A549 (cell line): ENCODE measurements at regions not wholly inside any gene's neighbourhood (a gene's known extent, or its start where the extent isn't known, plus 50 kb on each side); places are given as distances from the start of the nearest gene placed in this dataset.
A peak's percentile ranks its signal among the peaks of the same experiment; 100 is the strongest.

Source experiments
- ATAC-seq, 2 experiments: fragments of 200-7000 bp in 1 of 2; fragments of >200 bp in 1 of 2; cut with Nextera tagmentation in 1 of 2; cut with Tn5 transposase in 1 of 2; 3 replicates each; pipeline versions ENCODE4 v1.8.0 to v1.9.1; 2018 to 2020; ENCODE audit warnings: mild to moderate bottlenecking in 1 of 2, moderate library complexity in 1 of 2
- CTCF ChIA-PET: fragments of 300-600 bp; sonication (Branson Sonifier 250); formaldehyde crosslinking; extraction: SDS; loops from one replicate; lab custom pipeline; 2021; ENCODE audit warnings: antibody characterized with exemption, inconsistent platforms; lab: Yijun Ruan, JAX
- POLR2A ChIA-PET: fragments of 350-600 bp; formaldehyde crosslinking; extraction: SDS; loops from one replicate; lab custom pipeline; 2021; ENCODE audit warnings: antibody characterized with exemption, inconsistent platforms; lab: Yijun Ruan, JAX
- DNase-seq, 2 experiments: peaks; one replicate each; pipeline versions ENCODE4 v3.0.0 to v3.0.0-alpha.2; 2011 to 2016; ENCODE audit warnings: low read depth in 1 of 2, low spot score in 1 of 2
- FAIRE-seq: peaks from 2 replicates; lab custom pipeline; 2011; peaks lifted over from hg19 to GRCh38; lab: Jason Lieb, UNC
- H3K27ac ChIP-seq, 2 experiments: fragments of >200 bp; sonication (Bioruptor Twin); formaldehyde crosslinking; 3 replicates each; pipeline ENCODE4 v1.5.1; 2016 to 2017
- H3K4me1 ChIP-seq: fragments of >200 bp; sonication (Bioruptor Twin); formaldehyde crosslinking; 3 replicates; pipeline ENCODE4 v1.6.1; 2016
- H3K4me2 ChIP-seq: fragments of >200 bp; sonication (Bioruptor Twin); formaldehyde crosslinking; 3 replicates; pipeline ENCODE4 v1.6.1; 2016
- H3K4me3 ChIP-seq: fragments of >200 bp; sonication (Bioruptor Twin); formaldehyde crosslinking; 3 replicates; pipeline ENCODE4 v1.5.1; 2016
- H3K9me3 ChIP-seq: fragments of >200 bp; sonication (Bioruptor Twin); formaldehyde crosslinking; 3 replicates; pipeline ENCODE4 v1.6.1; 2016
- BCL3 ChIP-seq: fragments of >200 bp; sonication (Bioruptor Twin); formaldehyde crosslinking; IDR thresholded peaks from 3 replicates; pipeline ENCODE4 v1.6.1; 2016
- CBX8 ChIP-seq: fragments of 200-600 bp; sonication (generic); IDR thresholded peaks from 2 replicates; pipeline ENCODE4 v1.6.1; 2016
- CTCF ChIP-seq: fragments of >200 bp; sonication (Bioruptor Twin); formaldehyde crosslinking; IDR thresholded peaks from 3 replicates; pipeline ENCODE4 v1.5.1; 2016
- EHF ChIP-seq: fragments of 250-450 bp; sonication (Bioruptor Pico); IDR thresholded peaks from 2 replicates; pipeline ENCODE4 v1.5.0; 2020; ENCODE audit warnings: mild to moderate bottlenecking
- EHMT2 ChIP-seq: fragments of 200-600 bp; sonication (generic); IDR thresholded peaks from 2 replicates; pipeline ENCODE4 v1.6.1; 2016; ENCODE audit warnings: antibody characterized with exemption, low read depth, mild to moderate bottlenecking, moderate library complexity
- ESRRA ChIP-seq: fragments of 150-350 bp; IDR thresholded peaks from 2 replicates; pipeline ENCODE4 v1.6.1; 2014; ENCODE audit warnings: mild to moderate bottlenecking, low read length, borderline replicate concordance
- FOXS1 ChIP-seq: fragments of 250-450 bp; sonication (Bioruptor Pico); IDR thresholded peaks from 2 replicates; pipeline ENCODE4 v1.5.0; 2020; ENCODE audit warnings: mild to moderate bottlenecking, moderate library complexity
- HOXB13 ChIP-seq: fragments of 250-450 bp; sonication (Bioruptor Pico); IDR thresholded peaks from 2 replicates; pipeline ENCODE4 v1.5.0; 2020; ENCODE audit warnings: low read depth, mild to moderate bottlenecking, moderate library complexity
- KDM1A ChIP-seq: fragments of 200-600 bp; sonication (generic); IDR thresholded peaks from 2 replicates; pipeline ENCODE4 v1.6.1; 2016; ENCODE audit warnings: low read depth, mild to moderate bottlenecking
- MAFK ChIP-seq: fragments of 450-650 bp; IDR thresholded peaks from 2 replicates; pipeline ENCODE4 v1.6.1; 2014; ENCODE audit not compliant: partially characterized antibody
- NPAS2 ChIP-seq: fragments of 250-450 bp; sonication (Bioruptor Pico); IDR thresholded peaks from 2 replicates; pipeline ENCODE4 v1.8.0; 2022; ENCODE audit warnings: mild to moderate bottlenecking, moderate library complexity, borderline replicate concordance
- POLR2AphosphoS2 ChIP-seq: conservative IDR thresholded peaks from 2 replicates; pipeline ENCODE4 v1.6.1; 2012; ENCODE audit warnings: low read length, improper control_type of control experiment, inconsistent platforms
- RARB ChIP-seq: fragments of 250-450 bp; sonication (Bioruptor Pico); IDR thresholded peaks from 2 replicates; pipeline ENCODE4 v1.8.0; 2021; ENCODE audit warnings: mild to moderate bottlenecking, moderate library complexity
- RNF2 ChIP-seq: fragments of 200-600 bp; sonication (generic); IDR thresholded peaks from 2 replicates; pipeline ENCODE4 v1.6.1; 2016; ENCODE audit warnings: low read depth, mild to moderate bottlenecking, antibody characterized with exemption, moderate library complexity, borderline replicate concordance
- USF2 ChIP-seq: fragments of 450-650 bp; IDR thresholded peaks from 2 replicates; pipeline ENCODE4 v1.6.1; 2014; ENCODE audit warnings: antibody characterized with exemption
- ZC3H11A ChIP-seq: fragments of 450-650 bp; IDR thresholded peaks from 2 replicates; pipeline ENCODE4 v1.6.1; 2014; ENCODE audit warnings: antibody characterized with exemption, mild to moderate bottlenecking
- ZFP36 ChIP-seq: fragments of 450-650 bp; IDR thresholded peaks from 2 replicates; pipeline ENCODE4 v1.6.1; 2014; ENCODE audit warnings: borderline replicate concordance; ENCODE audit not compliant: partially characterized antibody
- WGBS: methylation state at CpG from one replicate; pipeline ENCODE4 v1.1.6; 2017; ENCODE audit errors: missing lambda C conversion rate; 5-methylcytosine and 5-hydroxymethylcytosine counted together
- TF ChIP-seq, protein P1 (sequence below): fragments of >200 bp; sonication (Bioruptor Twin); formaldehyde crosslinking; IDR thresholded peaks from 2 replicates; pipeline ENCODE4 v1.6.1; 2016

- TF ChIP-seq HOXB13 (CRISPR knock-in tag) (no peak), EHMT2 (no peak), ZFP36 (no peak), POLR2AphosphoS2 (no peak)
- no peak for FAIRE-seq
- H3K4me3 ChIP-seq, result no peak overlapping the region
- no peak for ATAC-seq
- no peaks in the 10 kb centered on the region for H3K9me3 ChIP-seq
- no peak for DNase-seq
- no peaks in the 10 kb centered on the region for H3K4me1 ChIP-seq
- H3K4me2 ChIP-seq, result no peak overlapping the region
- H3K27ac ChIP-seq, result no peak overlapping the region
- POLR2A ChIA-PET, result no interaction called here
- CTCF ChIA-PET, result no interaction called here
- 20% methylated on average over 2 of the region's 2 CpGs for WGBS
These were observed 921.9 kb downstream of the QKI start for GRCh38 chr6:164336455-164336854.

DNA sequence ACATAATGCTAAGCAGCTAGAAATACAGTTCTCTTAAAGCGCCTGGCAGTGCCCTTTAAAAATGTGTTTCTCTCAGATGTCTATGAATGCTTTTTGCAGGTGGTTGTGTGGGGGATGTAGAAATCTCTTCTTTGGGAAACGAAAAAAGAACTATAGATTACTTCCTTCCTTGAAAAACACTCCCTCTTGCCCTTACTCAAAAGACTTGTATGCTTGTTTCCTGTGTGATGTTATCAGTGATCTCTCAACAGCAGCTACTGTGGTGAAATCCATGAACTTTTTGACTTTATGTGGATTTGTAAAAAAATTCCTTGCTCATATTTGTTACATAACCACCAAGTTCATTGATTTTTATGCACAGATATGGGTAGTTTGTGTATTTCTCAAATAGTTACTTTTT, 916.5 kb downstream of the QKI start:
- CTCF ChIA-PET, result interaction anchor here (0.6 kb wide), 1 partner anchor 119 kb away, joined by 3 read pairs; no protein-coding TSS in a partner anchor
- FAIRE-seq, result no peak
- Histone ChIP-seq H3K4me3 (no peak overlapping the region), H3K27ac (no peak overlapping the region), H3K4me1 (no peaks in the 10 kb centered on the region), H3K9me3 (no peaks in the 10 kb centered on the region), H3K4me2 (no peak overlapping the region)
- POLR2A ChIA-PET, result no interaction called here
- 7% methylated on average over 2 of the region's 2 CpGs for WGBS
- ATAC-seq, result no peak
- TF ChIP-seq USF2 (no peak), BCL3 (no peak), HOXB13 (CRISPR knock-in tag) (no peak), RNF2 (no peak), CBX8 (no peak), ZC3H11A (no peak), NPAS2 (no peak), KDM1A (no peak), EHF (CRISPR knock-in tag) (no peak)
- no peak for DNase-seq

- ChIA-PET POLR2A (no interaction called here), CTCF (no interaction called here)
- 83% methylated on average over 1 of the region's 1 CpG for WGBS
- FAIRE-seq, result no peak
- Histone ChIP-seq H3K4me1 (no peaks in the 10 kb centered on the region), H3K27ac (no peak overlapping the region), H3K9me3 (no peaks in the 10 kb centered on the region), H3K4me2 (no peak overlapping the region), H3K4me3 (no peak overlapping the region)
- TF ChIP-seq FOXS1 (CRISPR knock-in tag) (no peak), ESRRA (no peak), CTCF (no peak), MAFK (peak; percentile 31), RARB (CRISPR knock-in tag) (no peak)
- TF ChIP-seq, protein P1, sequence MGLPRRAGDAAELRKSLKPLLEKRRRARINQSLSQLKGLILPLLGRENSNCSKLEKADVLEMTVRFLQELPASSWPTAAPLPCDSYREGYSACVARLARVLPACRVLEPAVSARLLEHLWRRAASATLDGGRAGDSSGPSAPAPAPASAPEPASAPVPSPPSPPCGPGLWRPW, result no peak
- ATAC-seq, result no peak
- no peak for DNase-seq
These were observed 910.6 kb downstream of the QKI start for GRCh38 chr6:164325168-164325567.
